ENCODE measurements at regions not wholly inside any gene's neighbourhood (a gene's known extent, or its start where the extent isn't known, plus 50 kb on each side); places are given as distances from the start of the nearest gene placed in this dataset.

- no peak overlapping the region for H3K4me2 ChIP-seq
- H3K27ac ChIP-seq = no peak overlapping the region
- H2AFZ ChIP-seq (ENCODE audit: low read depth) = no peak overlapping the region
- no peaks in the 10 kb centered on the region for H3K79me2 ChIP-seq (ENCODE audit: insufficient read depth, low read depth)
- no peaks in the 10 kb centered on the region for H4K20me1 ChIP-seq (ENCODE audit: insufficient read depth)
- no peaks in the 10 kb centered on the region for H3K4me1 ChIP-seq (ENCODE audit: low read depth, poor library complexity, severe bottlenecking)
- H3K4me3 ChIP-seq (IDR thresholded peaks at IDR 0.05; ENCODE audit: insufficient read depth, low read depth, low read length) = no peak overlapping the region
- H3K27me3 ChIP-seq (ENCODE audit: insufficient read depth, low read depth) = no peaks in the 10 kb centered on the region
- TF ChIP-seq, protein P1, sequence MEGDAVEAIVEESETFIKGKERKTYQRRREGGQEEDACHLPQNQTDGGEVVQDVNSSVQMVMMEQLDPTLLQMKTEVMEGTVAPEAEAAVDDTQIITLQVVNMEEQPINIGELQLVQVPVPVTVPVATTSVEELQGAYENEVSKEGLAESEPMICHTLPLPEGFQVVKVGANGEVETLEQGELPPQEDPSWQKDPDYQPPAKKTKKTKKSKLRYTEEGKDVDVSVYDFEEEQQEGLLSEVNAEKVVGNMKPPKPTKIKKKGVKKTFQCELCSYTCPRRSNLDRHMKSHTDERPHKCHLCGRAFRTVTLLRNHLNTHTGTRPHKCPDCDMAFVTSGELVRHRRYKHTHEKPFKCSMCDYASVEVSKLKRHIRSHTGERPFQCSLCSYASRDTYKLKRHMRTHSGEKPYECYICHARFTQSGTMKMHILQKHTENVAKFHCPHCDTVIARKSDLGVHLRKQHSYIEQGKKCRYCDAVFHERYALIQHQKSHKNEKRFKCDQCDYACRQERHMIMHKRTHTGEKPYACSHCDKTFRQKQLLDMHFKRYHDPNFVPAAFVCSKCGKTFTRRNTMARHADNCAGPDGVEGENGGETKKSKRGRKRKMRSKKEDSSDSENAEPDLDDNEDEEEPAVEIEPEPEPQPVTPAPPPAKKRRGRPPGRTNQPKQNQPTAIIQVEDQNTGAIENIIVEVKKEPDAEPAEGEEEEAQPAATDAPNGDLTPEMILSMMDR (conservative IDR thresholded peaks at IDR 0.05; ENCODE audit: low read depth, low read length) = no peak
- no peaks in the 10 kb centered on the region for H3K36me3 ChIP-seq (ENCODE audit: insufficient read depth)
- no peak overlapping the region for H3K9ac ChIP-seq
Observed at GRCh38 chr13:60881507-60881906, 484.5 kb downstream of the TDRD3 start.

DNA sequence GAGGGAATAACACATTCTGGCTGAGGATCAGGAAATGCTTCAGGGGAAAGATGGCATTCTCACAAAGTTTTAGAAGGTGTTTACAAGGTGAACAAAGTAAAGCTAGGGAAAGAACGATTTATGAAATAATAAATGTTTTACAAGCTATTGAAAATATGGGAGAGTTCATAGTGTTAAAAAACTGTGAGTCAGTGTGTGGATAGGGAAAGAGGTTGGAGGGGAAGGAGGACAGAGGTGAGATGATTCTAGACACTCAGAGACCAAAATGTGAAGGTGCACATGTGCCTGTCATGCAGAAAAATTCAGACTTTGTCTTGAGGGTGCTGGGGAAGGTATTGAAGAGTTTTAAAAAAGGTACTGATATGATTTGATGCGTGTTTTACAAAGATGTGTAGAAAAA is 476.1 kb downstream of the TDRD3 start:
- TF ChIP-seq, protein P1 (conservative IDR thresholded peaks at IDR 0.05; ENCODE audit: low read depth, low read length) = no peak
- no peaks in the 10 kb centered on the region for H3K36me3 ChIP-seq (ENCODE audit: insufficient read depth)
- no peak overlapping the region for H3K9ac ChIP-seq
- no peaks in the 10 kb centered on the region for H3K4me1 ChIP-seq (ENCODE audit: low read depth, poor library complexity, severe bottlenecking)
- H3K27me3 ChIP-seq (ENCODE audit: insufficient read depth, low read depth) = no peaks in the 10 kb centered on the region
- H3K79me2 ChIP-seq (ENCODE audit: insufficient read depth, low read depth) = no peaks in the 10 kb centered on the region
- no peak overlapping the region for H2AFZ ChIP-seq (ENCODE audit: low read depth)
- no peak overlapping the region for H3K4me3 ChIP-seq (IDR thresholded peaks at IDR 0.05; ENCODE audit: insufficient read depth, low read depth, low read length)
- H4K20me1 ChIP-seq (ENCODE audit: insufficient read depth) = no peaks in the 10 kb centered on the region
- no peak overlapping the region for H3K4me2 ChIP-seq
- H3K27ac ChIP-seq = no peak overlapping the region

DNA sequence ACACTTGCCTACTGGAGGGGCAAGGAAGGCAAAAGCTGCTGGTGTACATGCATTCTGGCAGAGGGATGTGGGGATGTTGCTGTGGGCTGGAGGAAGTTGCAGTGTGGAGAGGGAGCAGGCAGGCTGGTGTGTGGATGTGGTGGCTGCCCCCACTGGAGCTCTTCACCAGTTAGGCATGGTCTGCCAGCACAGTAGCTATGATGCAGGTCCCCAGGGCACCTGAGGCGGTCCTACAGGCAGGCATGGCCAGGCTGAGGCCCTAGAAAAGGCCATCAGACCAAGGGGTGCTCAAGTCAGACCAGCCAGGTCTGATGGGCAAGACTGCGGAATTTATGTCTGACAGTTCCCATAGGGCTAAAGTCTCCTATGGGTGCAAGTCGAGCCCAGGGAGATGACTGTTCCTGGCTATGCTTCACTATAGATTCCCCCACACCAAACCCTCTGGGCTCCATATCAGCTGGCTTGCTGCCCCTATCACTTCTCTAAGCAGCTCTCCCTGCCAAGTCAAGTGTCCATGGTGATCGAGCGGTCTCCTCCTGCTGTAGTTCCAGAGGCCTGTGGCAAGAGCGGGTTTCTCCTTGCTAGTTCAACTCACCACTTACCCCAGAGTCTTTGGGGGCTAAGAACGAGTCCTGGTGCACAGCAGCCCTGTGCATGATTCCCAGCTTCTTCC is 473.1 kb downstream of the TDRD3 start:
- Histone ChIP-seq H3K4me2 (no peak overlapping the region), H4K20me1 (ENCODE audit: insufficient read depth) (no peaks in the 10 kb centered on the region), H3K79me2 (ENCODE audit: insufficient read depth, low read depth) (no peaks in the 10 kb centered on the region), H2AFZ (ENCODE audit: low read depth) (no peak overlapping the region), H3K4me3 (IDR thresholded peaks at IDR 0.05; ENCODE audit: insufficient read depth, low read depth, low read length) (no peak overlapping the region), H3K9ac (no peak overlapping the region), H3K36me3 (ENCODE audit: insufficient read depth) (no peaks in the 10 kb centered on the region), H3K27ac (no peak overlapping the region), H3K27me3 (ENCODE audit: insufficient read depth, low read depth) (no peaks in the 10 kb centered on the region), H3K4me1 (ENCODE audit: low read depth, poor library complexity, severe bottlenecking) (no peaks in the 10 kb centered on the region)
- TF ChIP-seq, protein P1 (conservative IDR thresholded peaks at IDR 0.05; ENCODE audit: low read depth, low read length) = no peak

DNA sequence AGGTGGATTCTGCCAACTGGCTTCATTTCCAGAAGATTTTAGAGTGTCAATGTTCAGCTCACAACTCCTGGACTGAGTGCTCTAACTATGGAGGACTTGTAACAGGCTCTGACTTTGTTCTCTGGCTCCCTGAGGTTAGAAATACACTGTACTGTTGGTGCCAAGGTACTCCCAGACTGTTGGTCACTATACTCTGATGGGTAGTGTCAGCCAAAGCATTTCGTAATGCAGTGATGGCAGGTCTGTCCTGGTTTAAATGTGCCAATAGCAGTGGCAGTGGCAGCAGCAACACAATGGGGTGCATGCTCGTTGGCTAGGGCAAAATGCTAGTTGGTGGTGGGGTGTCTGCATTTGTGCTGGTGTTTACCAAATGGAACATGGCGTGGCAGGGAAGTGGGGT is 472.2 kb downstream of the TDRD3 start:
- Histone ChIP-seq H3K27ac (no peak overlapping the region), H3K4me3 (IDR thresholded peaks at IDR 0.05; ENCODE audit: insufficient read depth, low read depth, low read length) (no peak overlapping the region), H3K4me1 (ENCODE audit: low read depth, poor library complexity, severe bottlenecking) (no peaks in the 10 kb centered on the region), H3K79me2 (ENCODE audit: insufficient read depth, low read depth) (no peaks in the 10 kb centered on the region), H2AFZ (ENCODE audit: low read depth) (no peak overlapping the region), H3K27me3 (ENCODE audit: insufficient read depth, low read depth) (no peaks in the 10 kb centered on the region), H3K4me2 (no peak overlapping the region), H3K9ac (no peak overlapping the region), H4K20me1 (ENCODE audit: insufficient read depth) (no peaks in the 10 kb centered on the region), H3K36me3 (ENCODE audit: insufficient read depth) (no peaks in the 10 kb centered on the region)
- TF ChIP-seq, protein P1 (conservative IDR thresholded peaks at IDR 0.05; ENCODE audit: low read depth, low read length) = no peak

All from KMS-11 (cell line).